ENCODE measurements at regions not wholly inside any gene's neighbourhood (a gene's known extent, or its start where the extent isn't known, plus 50 kb on each side); places are given as distances from the start of the nearest gene placed in this dataset.

DNA sequence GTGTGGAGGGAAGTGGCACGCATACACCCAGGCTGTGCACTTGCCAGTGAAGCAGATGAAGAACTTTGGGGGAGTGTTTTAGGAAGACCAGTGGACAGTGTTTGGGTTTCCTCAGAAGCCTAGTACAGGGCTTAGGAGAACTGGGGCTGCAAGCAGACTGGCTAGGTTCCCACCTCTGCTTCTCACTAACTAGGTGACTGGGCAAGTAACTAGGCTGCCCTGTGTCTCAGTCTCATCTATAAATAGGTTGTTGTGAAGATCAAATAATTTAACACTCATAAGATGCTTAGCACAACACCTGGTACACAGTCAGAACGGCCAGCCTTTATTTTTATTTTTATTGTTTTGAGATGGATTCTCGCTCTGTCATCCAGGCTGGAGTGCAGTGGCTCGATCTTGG is 312.1 kb downstream of the CDH26 start:
- Histone ChIP-seq H3K14ac (replicated peaks; ENCODE audit: low read depth, low read length) (no peak overlapping the region), H2AFZ (replicated peaks; ENCODE audit: low read length, poor library complexity) (no peak overlapping the region), H3K27me3 (ENCODE audit: control insufficient read depth, insufficient read depth, low read length) (no peaks in the 10 kb centered on the region), H3K4me1 (ENCODE audit: control insufficient read depth, insufficient read depth, low read length) (no peaks in the 10 kb centered on the region), H2BK120ac (ENCODE audit: low read depth, low read length) (no peak overlapping the region), H4K91ac (ENCODE audit: insufficient read depth, low read depth, low read length) (no peak overlapping the region), H2BK5ac (ENCODE audit: low read depth, low read length, poor library complexity, severe bottlenecking) (no peak overlapping the region), H3K27ac (ENCODE audit: insufficient read depth, low read length) (no peak overlapping the region), H4K5ac (ENCODE audit: low read depth, low read length) (no peak overlapping the region), H3K4ac (ENCODE audit: low read depth, low read length) (no peak overlapping the region), H3K18ac (ENCODE audit: low read depth, low read length) (no peak overlapping the region), H3K9me3 (ENCODE audit: control insufficient read depth, insufficient read depth, low read length) (no peaks in the 10 kb centered on the region; the same call in 1 of the 2 replicates), H2BK15ac (ENCODE audit: low read depth, low read length) (no peak overlapping the region), H3K4me3 (ENCODE audit: insufficient read depth, low read depth, low read length) (no peak overlapping the region), H3K23ac (ENCODE audit: low read depth, low read length) (no peak overlapping the region), H3K56ac (ENCODE audit: extremely low read depth, insufficient read depth, low read length) (no peak overlapping the region), H3K9ac (ENCODE audit: low read depth, low read length) (no peak overlapping the region), H3K4me2 (ENCODE audit: low read depth, low read length) (no peak overlapping the region), H2BK20ac (ENCODE audit: low read depth, low read length) (no peak overlapping the region), H3K79me1 (ENCODE audit: low read depth in 1 of 2, low read length in 2 of 2) (no peaks in the 10 kb centered on the region), H2AK9ac (replicated peaks; ENCODE audit: low read depth, low read length, poor library complexity) (no peak overlapping the region), H3K9me1 (ENCODE audit: insufficient read depth, low read length) (no peaks in the 10 kb centered on the region), H2AK5ac (ENCODE audit: low read depth, low read length) (no peak overlapping the region), H3K36me3 (ENCODE audit: control insufficient read depth, insufficient read depth, low read length) (no peaks in the 10 kb centered on the region), H4K20me1 (ENCODE audit: insufficient read depth, low read length) (no peaks in the 10 kb centered on the region), H4K8ac (ENCODE audit: low read depth in 2 of 2, low read length in 2 of 2) (no peak overlapping the region)
- intact Hi-C loops (cut with micrococcal nuclease) (no loop called here), in situ Hi-C loops (cut with MboI; ENCODE audit: low sequenced_read_pairs) (no loop called here), dilution Hi-C loops (cut with HindIII; ENCODE audit: low sequenced_read_pairs, unreplicated experiment) (no loop called here)
- TF ChIP-seq, protein P1, sequence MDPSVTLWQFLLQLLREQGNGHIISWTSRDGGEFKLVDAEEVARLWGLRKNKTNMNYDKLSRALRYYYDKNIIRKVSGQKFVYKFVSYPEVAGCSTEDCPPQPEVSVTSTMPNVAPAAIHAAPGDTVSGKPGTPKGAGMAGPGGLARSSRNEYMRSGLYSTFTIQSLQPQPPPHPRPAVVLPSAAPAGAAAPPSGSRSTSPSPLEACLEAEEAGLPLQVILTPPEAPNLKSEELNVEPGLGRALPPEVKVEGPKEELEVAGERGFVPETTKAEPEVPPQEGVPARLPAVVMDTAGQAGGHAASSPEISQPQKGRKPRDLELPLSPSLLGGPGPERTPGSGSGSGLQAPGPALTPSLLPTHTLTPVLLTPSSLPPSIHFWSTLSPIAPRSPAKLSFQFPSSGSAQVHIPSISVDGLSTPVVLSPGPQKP (IDR thresholded peaks at IDR 0.05; ENCODE audit: borderline replicate concordance, low read depth, low read length), result no peak
- TF ChIP-seq, protein P2, sequence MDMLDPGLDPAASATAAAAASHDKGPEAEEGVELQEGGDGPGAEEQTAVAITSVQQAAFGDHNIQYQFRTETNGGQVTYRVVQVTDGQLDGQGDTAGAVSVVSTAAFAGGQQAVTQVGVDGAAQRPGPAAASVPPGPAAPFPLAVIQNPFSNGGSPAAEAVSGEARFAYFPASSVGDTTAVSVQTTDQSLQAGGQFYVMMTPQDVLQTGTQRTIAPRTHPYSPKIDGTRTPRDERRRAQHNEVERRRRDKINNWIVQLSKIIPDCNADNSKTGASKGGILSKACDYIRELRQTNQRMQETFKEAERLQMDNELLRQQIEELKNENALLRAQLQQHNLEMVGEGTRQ (IDR thresholded peaks at IDR 0.05; ENCODE audit: low read depth, low read length), result no peak
- TF ChIP-seq SMC3 (IDR thresholded peaks at IDR 0.05; ENCODE audit: low read depth, low read length), result no peak
- TF ChIP-seq FOS (IDR thresholded peaks at IDR 0.05; ENCODE audit: low read depth, low read length), result no peak
- no peak for TF ChIP-seq RFX5 (IDR thresholded peaks at IDR 0.05; ENCODE audit: low read depth, low read length)
- TF ChIP-seq RCOR1 (IDR thresholded peaks at IDR 0.05; ENCODE audit: insufficient replicate concordance, low read length), result no peak
- TF ChIP-seq MAZ (IDR thresholded peaks at IDR 0.05; ENCODE audit: borderline replicate concordance, low read depth, low read length), result no peak
- no peak for TF ChIP-seq CHD1 (IDR thresholded peaks at IDR 0.05; ENCODE audit: low read depth, low read length)
- TF ChIP-seq, protein P3, sequence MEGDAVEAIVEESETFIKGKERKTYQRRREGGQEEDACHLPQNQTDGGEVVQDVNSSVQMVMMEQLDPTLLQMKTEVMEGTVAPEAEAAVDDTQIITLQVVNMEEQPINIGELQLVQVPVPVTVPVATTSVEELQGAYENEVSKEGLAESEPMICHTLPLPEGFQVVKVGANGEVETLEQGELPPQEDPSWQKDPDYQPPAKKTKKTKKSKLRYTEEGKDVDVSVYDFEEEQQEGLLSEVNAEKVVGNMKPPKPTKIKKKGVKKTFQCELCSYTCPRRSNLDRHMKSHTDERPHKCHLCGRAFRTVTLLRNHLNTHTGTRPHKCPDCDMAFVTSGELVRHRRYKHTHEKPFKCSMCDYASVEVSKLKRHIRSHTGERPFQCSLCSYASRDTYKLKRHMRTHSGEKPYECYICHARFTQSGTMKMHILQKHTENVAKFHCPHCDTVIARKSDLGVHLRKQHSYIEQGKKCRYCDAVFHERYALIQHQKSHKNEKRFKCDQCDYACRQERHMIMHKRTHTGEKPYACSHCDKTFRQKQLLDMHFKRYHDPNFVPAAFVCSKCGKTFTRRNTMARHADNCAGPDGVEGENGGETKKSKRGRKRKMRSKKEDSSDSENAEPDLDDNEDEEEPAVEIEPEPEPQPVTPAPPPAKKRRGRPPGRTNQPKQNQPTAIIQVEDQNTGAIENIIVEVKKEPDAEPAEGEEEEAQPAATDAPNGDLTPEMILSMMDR (conservative IDR thresholded peaks at IDR 0.05; ENCODE audit: low read depth, low read length), result no peak
- no peak for TF ChIP-seq MXI1 (IDR thresholded peaks at IDR 0.05; ENCODE audit: borderline replicate concordance, low read depth, low read length)
- TF ChIP-seq RAD21 (IDR thresholded peaks at IDR 0.05; ENCODE audit: low read length), result no peak
- TF ChIP-seq CEBPB (IDR thresholded peaks at IDR 0.05; ENCODE audit: low read depth, low read length), result no peak
- no peak for TF ChIP-seq NFE2L2 (IDR thresholded peaks at IDR 0.05; ENCODE audit: low read depth, low read length)
- POLR2A ChIA-PET (ENCODE audit: unreplicated experiment), result no interaction called here
- no peak for ATAC-seq (ENCODE audit: low read depth)
- BruUV-seq (replicated peaks), result no TSS peak
- DNase-seq, result no peak
- CTCF ChIA-PET, result no interaction called here
- no CpG with 5 or more reads among the region's 4 CpGs for WGBS, 2 experiments (ENCODE audit: extremely low coverage in 2 of 2, insufficient read length in 1 of 2)
